ENCODE measurements at regions not wholly inside any gene's neighbourhood (a gene's known extent, or its start where the extent isn't known, plus 50 kb on each side); places are given as distances from the start of the nearest gene placed in this dataset.

- H3K4me3 ChIP-seq (replicated peaks in 1 of 2; ENCODE audit: low read depth in 1 of 2, low read length in 2 of 2) = no peak overlapping the region
- ChIA-PET CTCF (no interaction called here), RAD21 (ENCODE audit: low non-redundant PET in 1 of 2, low total read pairs in 2 of 2, uncharacterized antibody in 2 of 2, unreplicated experiment in 2 of 2) (no interaction called here), POLR2A (no interaction called here)
- intact Hi-C loops (cut with micrococcal nuclease) = no loop called here
- no peaks in the 10 kb centered on the region; the same call in 1 of the 2 replicates for H4K20me1 ChIP-seq (ENCODE audit: insufficient read depth)
- no peak overlapping the region for H3K9ac ChIP-seq (ENCODE audit: low read length)
- no TSS peak for BruUV-seq (replicated peaks)
- no peak overlapping the region for H2AFZ ChIP-seq (ENCODE audit: low read depth, low read length, poor library complexity, severe bottlenecking)
- H3K4me2 ChIP-seq (ENCODE audit: low read length) = no peak overlapping the region
- no peak for ATAC-seq
- H3K27me3 ChIP-seq (ENCODE audit: insufficient read depth, low read length) = no peaks in the 10 kb centered on the region
- H3K4me1 ChIP-seq (ENCODE audit: control insufficient read depth in 1 of 2, insufficient read depth in 2 of 2, low read length in 2 of 2) = no peaks in the 10 kb centered on the region
- H3K36me3 ChIP-seq (ENCODE audit: control insufficient read depth in 1 of 2, insufficient read depth in 2 of 2, low read length in 2 of 2) = no peaks in the 10 kb centered on the region
- DNase-seq (ENCODE audit: low read depth, low spot score) = no peak
- no peak for TF ChIP-seq CEBPB (IDR thresholded peaks at IDR 0.05; ENCODE audit: low read depth)
- H3K9me2 ChIP-seq (ENCODE audit: insufficient read depth) = no peaks in the 10 kb centered on the region
- no peaks in the 10 kb centered on the region for H3K9me3 ChIP-seq (ENCODE audit: control insufficient read depth in 1 of 2, insufficient read depth in 1 of 2, low read depth in 1 of 2, low read length in 2 of 2)
- no peaks in the 10 kb centered on the region for H3K79me2 ChIP-seq (ENCODE audit: insufficient read depth, low read length)
- H3K27ac ChIP-seq (ENCODE audit: low read depth, low read length) = no peak overlapping the region
These were observed 710.6 kb upstream of the ZEB2 start for GRCh38 chr2:145230546-145230945.

- H3K27ac ChIP-seq (ENCODE audit: low read depth, low read length) = no peak overlapping the region
- no TSS peak for BruUV-seq (replicated peaks)
- H3K9me3 ChIP-seq (ENCODE audit: control insufficient read depth in 1 of 2, insufficient read depth in 1 of 2, low read depth in 1 of 2, low read length in 2 of 2) = no peaks in the 10 kb centered on the region
- ATAC-seq (no peak), DNase-seq (ENCODE audit: low read depth, low spot score) (no peak)
- no peak overlapping the region for H3K4me3 ChIP-seq (replicated peaks in 1 of 2; ENCODE audit: low read depth in 1 of 2, low read length in 2 of 2)
- H2AFZ ChIP-seq (ENCODE audit: low read depth, low read length, poor library complexity, severe bottlenecking) = no peak overlapping the region
- ChIA-PET RAD21 (ENCODE audit: low non-redundant PET in 1 of 2, low total read pairs in 2 of 2, uncharacterized antibody in 2 of 2, unreplicated experiment in 2 of 2) (no interaction called here), CTCF (no interaction called here), POLR2A (no interaction called here)
- H3K36me3 ChIP-seq (ENCODE audit: control insufficient read depth in 1 of 2, insufficient read depth in 2 of 2, low read length in 2 of 2) = no peaks in the 10 kb centered on the region
- no peaks in the 10 kb centered on the region for H3K27me3 ChIP-seq (ENCODE audit: insufficient read depth, low read length)
- intact Hi-C loops (cut with micrococcal nuclease) = no loop called here
- no peaks in the 10 kb centered on the region for H3K4me1 ChIP-seq (ENCODE audit: control insufficient read depth in 1 of 2, insufficient read depth in 2 of 2, low read length in 2 of 2)
- H3K9ac ChIP-seq (ENCODE audit: low read length) = no peak overlapping the region
- H4K20me1 ChIP-seq (ENCODE audit: insufficient read depth) = no peaks in the 10 kb centered on the region; the same call in 1 of the 2 replicates
- no peaks in the 10 kb centered on the region for H3K79me2 ChIP-seq (ENCODE audit: insufficient read depth, low read length)
- H3K4me2 ChIP-seq (ENCODE audit: low read length) = no peak overlapping the region
- no peak for TF ChIP-seq TCF7L2 (IDR thresholded peaks at IDR 0.05; ENCODE audit: borderline replicate concordance, extremely low read depth, insufficient read depth, insufficient read length)
- TF ChIP-seq CTCF (IDR thresholded peaks at IDR 0.05 in 2 of 3, conservative IDR thresholded peaks at IDR 0.05 in 1 of 3; ENCODE audit: borderline replicate concordance in 1 of 3, insufficient read depth in 1 of 3, low read depth in 2 of 3, low read length in 2 of 3) = no peak
- no peak for TF ChIP-seq SP1 (IDR thresholded peaks at IDR 0.05; ENCODE audit: low read depth)
- no peak for TF ChIP-seq YY1 (IDR thresholded peaks at IDR 0.05; ENCODE audit: extremely low read depth, insufficient replicate concordance, low read depth, low read length)
- no peak for TF ChIP-seq EGR1 (IDR thresholded peaks at IDR 0.05; ENCODE audit: low read depth)
- TF ChIP-seq ZNF274 (IDR thresholded peaks at IDR 0.05; ENCODE audit: low read depth, low read length) = no peak
- no peak for TF ChIP-seq RAD21 (IDR thresholded peaks at IDR 0.05; ENCODE audit: low read depth)
- no peak for TF ChIP-seq JUND (IDR thresholded peaks at IDR 0.05)
- TF ChIP-seq CEBPB (IDR thresholded peaks at IDR 0.05; ENCODE audit: low read depth) = no peak
- no peak for TF ChIP-seq POLR2AphosphoS5 (IDR thresholded peaks at IDR 0.05; ENCODE audit: low read depth, low read length)
- TF ChIP-seq ELF1 (IDR thresholded peaks at IDR 0.05; ENCODE audit: borderline replicate concordance, low read depth) = no peak
- TF ChIP-seq ZFX (IDR thresholded peaks at IDR 0.05) = no peak
- TF ChIP-seq, protein P1, sequence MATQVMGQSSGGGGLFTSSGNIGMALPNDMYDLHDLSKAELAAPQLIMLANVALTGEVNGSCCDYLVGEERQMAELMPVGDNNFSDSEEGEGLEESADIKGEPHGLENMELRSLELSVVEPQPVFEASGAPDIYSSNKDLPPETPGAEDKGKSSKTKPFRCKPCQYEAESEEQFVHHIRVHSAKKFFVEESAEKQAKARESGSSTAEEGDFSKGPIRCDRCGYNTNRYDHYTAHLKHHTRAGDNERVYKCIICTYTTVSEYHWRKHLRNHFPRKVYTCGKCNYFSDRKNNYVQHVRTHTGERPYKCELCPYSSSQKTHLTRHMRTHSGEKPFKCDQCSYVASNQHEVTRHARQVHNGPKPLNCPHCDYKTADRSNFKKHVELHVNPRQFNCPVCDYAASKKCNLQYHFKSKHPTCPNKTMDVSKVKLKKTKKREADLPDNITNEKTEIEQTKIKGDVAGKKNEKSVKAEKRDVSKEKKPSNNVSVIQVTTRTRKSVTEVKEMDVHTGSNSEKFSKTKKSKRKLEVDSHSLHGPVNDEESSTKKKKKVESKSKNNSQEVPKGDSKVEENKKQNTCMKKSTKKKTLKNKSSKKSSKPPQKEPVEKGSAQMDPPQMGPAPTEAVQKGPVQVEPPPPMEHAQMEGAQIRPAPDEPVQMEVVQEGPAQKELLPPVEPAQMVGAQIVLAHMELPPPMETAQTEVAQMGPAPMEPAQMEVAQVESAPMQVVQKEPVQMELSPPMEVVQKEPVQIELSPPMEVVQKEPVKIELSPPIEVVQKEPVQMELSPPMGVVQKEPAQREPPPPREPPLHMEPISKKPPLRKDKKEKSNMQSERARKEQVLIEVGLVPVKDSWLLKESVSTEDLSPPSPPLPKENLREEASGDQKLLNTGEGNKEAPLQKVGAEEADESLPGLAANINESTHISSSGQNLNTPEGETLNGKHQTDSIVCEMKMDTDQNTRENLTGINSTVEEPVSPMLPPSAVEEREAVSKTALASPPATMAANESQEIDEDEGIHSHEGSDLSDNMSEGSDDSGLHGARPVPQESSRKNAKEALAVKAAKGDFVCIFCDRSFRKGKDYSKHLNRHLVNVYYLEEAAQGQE (IDR thresholded peaks at IDR 0.05; ENCODE audit: low read depth) = no peak
- TF ChIP-seq POLR2A (IDR thresholded peaks at IDR 0.05; ENCODE audit: borderline replicate concordance, extremely low read depth, insufficient read depth, insufficient read length) = no peak
- no peak for TF ChIP-seq EZH2phosphoT487 (IDR thresholded peaks at IDR 0.05; ENCODE audit: borderline replicate concordance)
- no peaks in the 10 kb centered on the region for H3K9me2 ChIP-seq (ENCODE audit: insufficient read depth)
These were observed 708.6 kb upstream of the ZEB2 start for GRCh38 chr2:145228506-145228905.
